Right lobe of liver (tissue), 6 donors: ENCODE measurements at regions not wholly inside any gene's neighbourhood (a gene's known extent, or its start where the extent isn't known, plus 50 kb on each side); places are given as distances from the start of the nearest gene placed in this dataset.

Experiments used
- ATAC-seq, 4 donors: fragments of 200-7000 bp; cut with Tn5 transposase; one replicate each; pipeline ENCODE4 v1.9.1; 2020; ENCODE audit warnings: mild to moderate bottlenecking in 4 of 4, moderate library complexity in 4 of 4
- DNase-seq, 3 donors: peaks; one replicate each; pipeline ENCODE4 v3.0.0-alpha.2; 2020
- H3K27ac ChIP-seq, 3 donors: fragments of 200-600 bp; one replicate each; pipeline ENCODE4 v1.8.0; 2022
- H3K27me3 ChIP-seq, 2 donors: fragments of 200-600 bp; one replicate each; pipeline ENCODE4 v1.8.0; 2022
- H3K36me3 ChIP-seq, 4 donors: fragments of 200-600 bp; sonication (generic) in 1 of 4; one replicate each; pipeline versions ENCODE4 v1.5.1 to v1.8.0; 2017 to 2022; ENCODE audit warnings: control low read depth in 1 of 4
- H3K4me1 ChIP-seq, 4 donors: fragments of 200-600 bp; sonication (generic) in 1 of 4; one replicate each; pipeline versions ENCODE4 v1.5.1 to v1.8.0; 2017 to 2022; ENCODE audit warnings: control low read depth in 1 of 4
- H3K4me3 ChIP-seq, 3 donors: fragments of 200-600 bp; one replicate each; pipeline ENCODE4 v1.8.0; 2022
- H3K9me3 ChIP-seq, 4 donors: fragments of 200-600 bp; sonication (generic) in 1 of 4; one replicate each; pipeline versions ENCODE4 v1.5.1 to v1.8.0; 2017 to 2022; ENCODE audit warnings: control low read depth in 1 of 4
- POLR2A ChIP-seq: fragments of 450-650 bp; IDR thresholded peaks from one replicate; pipeline ENCODE4 v1.6.1; 2017; ENCODE audit warnings: antibody characterized with exemption, mild to moderate bottlenecking
- WGBS: methylation state at CpG from one replicate; pipeline ENCODE4 v1.1.6; 2018; ENCODE audit warnings: low coverage, low lambda C conversion rate; ENCODE audit not compliant: insufficient coverage; ENCODE audit errors: missing lambda C conversion rate; 5-methylcytosine and 5-hydroxymethylcytosine counted together
- intact Hi-C, 2 donors: fragments of 100-400 bp; cut with DNase I; formaldehyde crosslinking; loops; one replicate each; pipeline versions ENCODE4 v1.11.2 to v1.14.1; 2022
- TF ChIP-seq, protein P1 (sequence below), 4 donors: fragments of 200-600 bp in 3 of 4; fragments of 450-650 bp in 1 of 4; IDR thresholded peaks; one replicate each; pipeline versions ENCODE4 v1.5.1 to v1.8.0; 2016 to 2022; ENCODE audit warnings: antibody characterized with exemption in 4 of 4, mild to moderate bottlenecking in 2 of 4
- donor health status: DM: no; HTN: yes; CAD: no.
- donor health status: DM: no; HTN: no; CAD: no.
- donor health status: DM: no; HTN: no; CAD: no.
- donor health status: DM: no; HTN: yes; CAD: no.
- donor health status: DM: no; HTN: yes; CAD: no.

DNA sequence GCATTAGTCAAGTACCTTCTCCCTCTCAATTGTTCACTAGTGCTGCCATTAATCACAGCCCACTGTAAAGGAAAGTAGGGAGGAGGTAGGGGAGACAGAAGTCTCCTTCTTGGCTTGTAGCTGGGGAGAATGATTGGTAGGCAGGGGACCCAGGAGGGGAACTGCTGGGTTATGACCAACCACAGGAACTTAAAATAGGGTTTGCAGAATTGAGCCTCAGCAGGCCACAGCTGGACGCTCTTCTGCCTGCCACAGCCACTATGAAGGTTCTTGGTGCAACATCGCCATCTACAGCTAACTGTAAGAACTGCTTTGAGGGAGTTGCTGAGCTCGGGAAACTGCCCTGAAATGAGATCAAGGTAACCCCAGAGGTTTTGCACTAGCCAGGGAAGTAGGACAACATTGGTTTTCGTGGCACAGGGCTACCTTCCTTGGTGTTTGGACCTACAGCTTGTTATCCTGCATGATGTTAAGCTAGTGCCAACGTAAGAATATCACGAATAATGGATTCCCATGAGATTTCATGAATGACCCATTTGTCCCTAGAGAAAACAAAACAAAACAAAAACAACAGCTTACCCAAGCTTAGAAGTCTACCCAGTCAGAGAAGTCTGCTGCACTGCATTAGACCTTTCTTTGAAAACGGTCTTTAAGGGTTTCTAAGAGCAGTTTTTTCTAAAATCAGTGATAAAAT, 787.1 kb upstream of the API5 start:
- H3K27ac ChIP-seq = no peak overlapping the region
- no peaks in the 10 kb centered on the region for H3K4me1 ChIP-seq
- ATAC-seq (peak; percentile 90 to 98 (median 96)), DNase-seq (peak in 2 of 3 donors; percentile 18 to 53)
- intact Hi-C loops = no loop called here
- WGBS = under 1% methylated on average over 6 of the region's 7 CpGs
- no peak overlapping the region for H3K4me3 ChIP-seq
- no peaks in the 10 kb centered on the region for H3K36me3 ChIP-seq
- no peaks in the 10 kb centered on the region for H3K27me3 ChIP-seq
- H3K9me3 ChIP-seq = no peaks in the 10 kb centered on the region
- TF ChIP-seq, protein P1, sequence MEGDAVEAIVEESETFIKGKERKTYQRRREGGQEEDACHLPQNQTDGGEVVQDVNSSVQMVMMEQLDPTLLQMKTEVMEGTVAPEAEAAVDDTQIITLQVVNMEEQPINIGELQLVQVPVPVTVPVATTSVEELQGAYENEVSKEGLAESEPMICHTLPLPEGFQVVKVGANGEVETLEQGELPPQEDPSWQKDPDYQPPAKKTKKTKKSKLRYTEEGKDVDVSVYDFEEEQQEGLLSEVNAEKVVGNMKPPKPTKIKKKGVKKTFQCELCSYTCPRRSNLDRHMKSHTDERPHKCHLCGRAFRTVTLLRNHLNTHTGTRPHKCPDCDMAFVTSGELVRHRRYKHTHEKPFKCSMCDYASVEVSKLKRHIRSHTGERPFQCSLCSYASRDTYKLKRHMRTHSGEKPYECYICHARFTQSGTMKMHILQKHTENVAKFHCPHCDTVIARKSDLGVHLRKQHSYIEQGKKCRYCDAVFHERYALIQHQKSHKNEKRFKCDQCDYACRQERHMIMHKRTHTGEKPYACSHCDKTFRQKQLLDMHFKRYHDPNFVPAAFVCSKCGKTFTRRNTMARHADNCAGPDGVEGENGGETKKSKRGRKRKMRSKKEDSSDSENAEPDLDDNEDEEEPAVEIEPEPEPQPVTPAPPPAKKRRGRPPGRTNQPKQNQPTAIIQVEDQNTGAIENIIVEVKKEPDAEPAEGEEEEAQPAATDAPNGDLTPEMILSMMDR (IDR thresholded peaks at IDR 0.05) = peak; percentile 60 to 77 (median 70)
- no peak for TF ChIP-seq POLR2A

- WGBS = 53% methylated on average over 4 of the region's 4 CpGs
- H3K36me3 ChIP-seq = no peaks in the 10 kb centered on the region
- no peaks in the 10 kb centered on the region for H3K9me3 ChIP-seq
- H3K27ac ChIP-seq = no peak overlapping the region
- H3K27me3 ChIP-seq = no peaks in the 10 kb centered on the region
- DNase-seq (no peak), ATAC-seq (no peak)
- TF ChIP-seq, protein P1 (IDR thresholded peaks at IDR 0.05) = no peak
- TF ChIP-seq POLR2A = no peak
- no peak overlapping the region for H3K4me3 ChIP-seq
- intact Hi-C loops = no loop called here
- H3K4me1 ChIP-seq = no peaks in the 10 kb centered on the region
These were observed 785.4 kb upstream of the API5 start for GRCh38 chr11:42526426-42526825.

DNA sequence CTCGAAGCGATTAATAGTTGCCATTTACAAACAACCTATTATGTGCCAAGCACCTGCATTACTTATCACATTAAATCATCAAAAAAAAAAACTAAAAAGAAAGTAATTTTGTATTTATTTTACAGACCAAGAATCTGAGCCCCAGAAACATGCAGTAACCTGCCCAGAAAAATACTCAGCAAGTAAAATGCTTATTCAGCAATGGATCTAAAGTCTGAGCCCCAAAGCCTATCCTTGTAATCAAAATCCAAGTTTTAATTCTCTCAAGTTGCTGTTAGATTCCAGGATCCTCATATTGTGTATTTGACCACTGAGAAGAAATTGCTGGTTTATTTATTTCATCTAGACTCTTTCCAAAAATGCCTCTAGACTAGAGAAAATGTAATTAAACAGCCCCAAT, 783.3 kb upstream of the API5 start:
- Histone ChIP-seq H3K36me3 (no peaks in the 10 kb centered on the region), H3K4me1 (no peaks in the 10 kb centered on the region), H3K9me3 (no peaks in the 10 kb centered on the region), H3K27me3 (no peaks in the 10 kb centered on the region), H3K27ac (no peak overlapping the region), H3K4me3 (no peak overlapping the region)
- intact Hi-C loops = no loop called here
- whole genome bisulfite sequencing = 67% methylated on average over 2 of the region's 2 CpGs
- ATAC-seq (no peak), DNase-seq (no peak)
- TF ChIP-seq POLR2A = no peak
- TF ChIP-seq, protein P1 (IDR thresholded peaks at IDR 0.05) = no peak

DNA sequence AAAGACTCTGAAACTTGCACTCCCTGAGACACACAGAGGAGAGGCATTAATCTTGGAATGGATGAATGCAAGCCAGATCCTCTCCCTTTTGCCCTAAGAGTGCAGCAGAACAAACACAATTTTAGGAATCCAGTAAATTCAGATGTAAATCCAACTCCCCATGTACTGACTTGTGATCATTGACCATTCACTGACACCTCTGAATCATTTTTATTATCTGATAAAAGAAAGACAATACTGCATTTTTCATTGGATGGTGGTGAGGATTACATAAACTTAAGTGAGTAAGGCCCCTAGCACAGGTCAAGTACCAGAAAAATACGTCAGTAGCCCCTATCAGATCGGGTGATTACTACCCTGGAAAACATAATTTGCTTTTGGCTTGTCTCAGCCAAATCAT, 782.9 kb upstream of the API5 start:
- no peaks in the 10 kb centered on the region for H3K9me3 ChIP-seq
- 42% methylated on average over 2 of the region's 2 CpGs for WGBS
- DNase-seq = no peak
- TF ChIP-seq POLR2A = no peak
- TF ChIP-seq, protein P1 (IDR thresholded peaks at IDR 0.05) = no peak
- no peaks in the 10 kb centered on the region for H3K36me3 ChIP-seq
- H3K27ac ChIP-seq = no peak overlapping the region
- intact Hi-C loops = no loop called here
- no peak overlapping the region for H3K4me3 ChIP-seq
- ATAC-seq = no peak
- no peaks in the 10 kb centered on the region for H3K27me3 ChIP-seq
- no peaks in the 10 kb centered on the region for H3K4me1 ChIP-seq
